ENCODE measurements at regions not wholly inside any gene's neighbourhood (a gene's known extent, or its start where the extent isn't known, plus 50 kb on each side); places are given as distances from the start of the nearest gene placed in this dataset.

GRCh38 chr9:120038342-120038741, 541.6 kb downstream of the CDK5RAP2 start:
- no peak for TF ChIP-seq RAD21 (IDR thresholded peaks at IDR 0.05; ENCODE audit: low read depth)
- no peak for TF ChIP-seq ZFX (IDR thresholded peaks at IDR 0.05)
- TF ChIP-seq EZH2 (IDR thresholded peaks at IDR 0.05), result no peak
- no peak for TF ChIP-seq CTCF (IDR thresholded peaks at IDR 0.05 in 2 of 3, conservative IDR thresholded peaks at IDR 0.05 in 1 of 3; ENCODE audit: borderline replicate concordance in 1 of 3, insufficient read depth in 1 of 3, low read depth in 2 of 3, low read length in 2 of 3)
- no peak for TF ChIP-seq POLR2A (IDR thresholded peaks at IDR 0.05; ENCODE audit: borderline replicate concordance, extremely low read depth, insufficient read depth, insufficient read length)
- TF ChIP-seq ZNF274 (IDR thresholded peaks at IDR 0.05; ENCODE audit: low read depth, low read length), result no peak
- no peak for TF ChIP-seq EZH2phosphoT487 (IDR thresholded peaks at IDR 0.05; ENCODE audit: borderline replicate concordance)
- TF ChIP-seq REST (IDR thresholded peaks at IDR 0.05; ENCODE audit: low read depth), result no peak
- TF ChIP-seq CEBPB (IDR thresholded peaks at IDR 0.05; ENCODE audit: low read depth), result no peak
- no peak for TF ChIP-seq SIN3A (IDR thresholded peaks at IDR 0.05; ENCODE audit: low read depth)
- no peak for TF ChIP-seq ZBTB33 (IDR thresholded peaks at IDR 0.05; ENCODE audit: extremely low read depth, insufficient replicate concordance, low read length)

Data from HCT116 (cell line).